HEK293 (cell line): ENCODE measurements at regions not wholly inside any gene's neighbourhood (a gene's known extent, or its start where the extent isn't known, plus 50 kb on each side); places are given as distances from the start of the nearest gene placed in this dataset.

ENCODE experiments used
- CTCF ChIA-PET: fragments of 350-600 bp; formaldehyde crosslinking; extraction: SDS; loops from one replicate; lab custom pipeline; 2021; ENCODE audit warnings: antibody characterized with exemption; lab: Yijun Ruan, JAX
- POLR2A ChIA-PET: fragments of 300-600 bp; formaldehyde crosslinking; extraction: SDS; loops from one replicate; lab custom pipeline; 2020; ENCODE audit warnings: antibody characterized with exemption, inconsistent platforms; lab: Yijun Ruan, JAX
- H3K27ac ChIP-seq: fragments of 200-500 bp; sonication (Bioruptor generic); 2 replicates; pipeline ENCODE4 v1.5.1; 2014; ENCODE audit warnings: low read depth, low read length, control low read depth, inconsistent platforms; ENCODE audit errors: extremely low read depth
- H3K36me3 ChIP-seq, 2 experiments: fragments of 200-500 bp in 1 of 2; sonication (Bioruptor generic) in 1 of 2; 1 replicate in 1 of 2; 2 replicates in 1 of 2; pipeline ENCODE4 v1.5.1; 2014 to 2017; ENCODE audit warnings: inconsistent platforms in 2 of 2, low read length in 2 of 2; ENCODE audit not compliant: control insufficient read depth in 2 of 2, insufficient read depth in 1 of 2
- H3K4me1 ChIP-seq: fragments of 200-500 bp; sonication (Bioruptor generic); 2 replicates; pipeline ENCODE4 v1.5.1; 2014; ENCODE audit warnings: mild to moderate bottlenecking, low read length, inconsistent platforms; ENCODE audit not compliant: control insufficient read depth, insufficient read depth
- H3K4me3 ChIP-seq: 2 replicates; pipeline ENCODE4 v1.5.1; 2011; ENCODE audit warnings: low read depth, mild to moderate bottlenecking, control low read depth, low read length, moderate library complexity
- H3K9me3 ChIP-seq: fragments of 200-500 bp; sonication (Bioruptor generic); 2 replicates; pipeline ENCODE4 v1.5.1; 2014; ENCODE audit warnings: low read depth, low read length, inconsistent platforms; ENCODE audit not compliant: control insufficient read depth, insufficient read depth
- KLF7 ChIP-seq: fragments of 450-650 bp; formaldehyde crosslinking; IDR thresholded peaks from 2 replicates; pipeline ENCODE4 v1.5.1; 2016; ENCODE audit warnings: missing biosample characterization, missing genetic modification characterization, borderline replicate concordance
- PRDM1 ChIP-seq: fragments of 450-650 bp; formaldehyde crosslinking; IDR thresholded peaks from 2 replicates; pipeline ENCODE4; 2016; ENCODE audit warnings: missing biosample characterization, missing genetic modification characterization
- TRIM28 ChIP-seq: IDR thresholded peaks from 2 replicates; pipeline ENCODE4 v1.6.1; 2011; ENCODE audit warnings: low read length, control low read depth, borderline replicate concordance
- WT1 ChIP-seq: fragments of 450-650 bp; formaldehyde crosslinking; IDR thresholded peaks from 2 replicates; pipeline ENCODE4 v1.5.1; 2016; ENCODE audit warnings: missing biosample characterization, missing genetic modification characterization
- ZNF214 ChIP-seq: fragments of 450-650 bp; formaldehyde crosslinking; IDR thresholded peaks from 2 replicates; pipeline ENCODE4 v1.5.1; 2017; ENCODE audit warnings: missing biosample characterization, mild to moderate bottlenecking, missing genetic modification characterization, borderline replicate concordance
- ZNF311 ChIP-seq: fragments of 450-650 bp; formaldehyde crosslinking; IDR thresholded peaks from 2 replicates; pipeline ENCODE4 v1.5.1; 2017; ENCODE audit warnings: missing biosample characterization, missing genetic modification characterization, borderline replicate concordance
- ZNF324 ChIP-seq: fragments of 450-650 bp; formaldehyde crosslinking; IDR thresholded peaks from 2 replicates; pipeline ENCODE4 v1.5.1; 2016; ENCODE audit warnings: missing biosample characterization, missing genetic modification characterization
- ZNF350 ChIP-seq: fragments of 450-650 bp; formaldehyde crosslinking; IDR thresholded peaks from 2 replicates; pipeline ENCODE4 v1.5.0; 2017; ENCODE audit warnings: missing biosample characterization, mild to moderate bottlenecking, missing genetic modification characterization
- ZNF354C ChIP-seq: fragments of 450-650 bp; formaldehyde crosslinking; IDR thresholded peaks from 2 replicates; pipeline ENCODE4 v1.5.1; 2016; ENCODE audit warnings: missing biosample characterization, missing genetic modification characterization, low read depth, borderline replicate concordance
- ZNF37A ChIP-seq: fragments of 450-650 bp; IDR thresholded peaks from 2 replicates; pipeline ENCODE4 v1.5.1; 2018; ENCODE audit warnings: missing biosample characterization, missing genetic modification characterization
- ZNF433 ChIP-seq: fragments of 450-650 bp; formaldehyde crosslinking; IDR thresholded peaks from 2 replicates; pipeline ENCODE4 v1.5.1; 2016; ENCODE audit warnings: missing biosample characterization, missing genetic modification characterization, low read depth
- ZNF571 ChIP-seq: fragments of 450-650 bp; formaldehyde crosslinking; IDR thresholded peaks from 2 replicates; pipeline ENCODE4 v1.5.0; 2017; ENCODE audit warnings: missing biosample characterization, missing genetic modification characterization
- ZNF626 ChIP-seq: fragments of 450-650 bp; sonication (Bioruptor Pico); formaldehyde crosslinking; IDR thresholded peaks from 2 replicates; pipeline ENCODE4 v1.5.1; 2018; ENCODE audit warnings: missing biosample characterization, missing genetic modification characterization, inconsistent platforms
- ZNF776 ChIP-seq: fragments of 450-650 bp; formaldehyde crosslinking; IDR thresholded peaks from 2 replicates; pipeline ENCODE4 v1.5.0; 2017; ENCODE audit warnings: missing biosample characterization, missing genetic modification characterization, borderline replicate concordance
- ZNF785 ChIP-seq: fragments of 450-650 bp; formaldehyde crosslinking; IDR thresholded peaks from 2 replicates; pipeline ENCODE4 v1.5.1; 2016; ENCODE audit warnings: missing biosample characterization, missing genetic modification characterization
- ZNF791 ChIP-seq: fragments of 450-650 bp; formaldehyde crosslinking; IDR thresholded peaks from 2 replicates; pipeline ENCODE4 v1.5.1; 2016; ENCODE audit warnings: missing biosample characterization, missing genetic modification characterization
- ZSCAN16 ChIP-seq: fragments of 450-650 bp; formaldehyde crosslinking; IDR thresholded peaks from 2 replicates; pipeline ENCODE4 v1.5.1; 2016; ENCODE audit warnings: missing biosample characterization, missing genetic modification characterization
- TF ChIP-seq, protein P1 (sequence below): fragments of 450-650 bp; formaldehyde crosslinking; IDR thresholded peaks from 2 replicates; pipeline ENCODE4 v1.5.1; 2016; ENCODE audit warnings: missing biosample characterization, missing genetic modification characterization, low read depth
- TF ChIP-seq, protein P2 (sequence below): fragments of 450-650 bp; formaldehyde crosslinking; IDR thresholded peaks from 2 replicates; pipeline ENCODE4 v1.5.1; 2017; ENCODE audit warnings: missing biosample characterization, missing genetic modification characterization
- TF ChIP-seq, protein P3 (sequence below): fragments of 450-650 bp; formaldehyde crosslinking; IDR thresholded peaks from 2 replicates; pipeline ENCODE4 v1.5.1; 2017; ENCODE audit warnings: missing biosample characterization, missing genetic modification characterization
- TF ChIP-seq, protein P4 (sequence below): fragments of 450-650 bp; formaldehyde crosslinking; IDR thresholded peaks from 2 replicates; pipeline ENCODE4 v1.5.1; 2017; ENCODE audit warnings: missing biosample characterization, missing genetic modification characterization
- TF ChIP-seq, protein P5 (sequence below): fragments of 450-650 bp; formaldehyde crosslinking; IDR thresholded peaks from 2 replicates; pipeline ENCODE4 v1.5.1; 2016; ENCODE audit warnings: missing biosample characterization, missing genetic modification characterization

DNA sequence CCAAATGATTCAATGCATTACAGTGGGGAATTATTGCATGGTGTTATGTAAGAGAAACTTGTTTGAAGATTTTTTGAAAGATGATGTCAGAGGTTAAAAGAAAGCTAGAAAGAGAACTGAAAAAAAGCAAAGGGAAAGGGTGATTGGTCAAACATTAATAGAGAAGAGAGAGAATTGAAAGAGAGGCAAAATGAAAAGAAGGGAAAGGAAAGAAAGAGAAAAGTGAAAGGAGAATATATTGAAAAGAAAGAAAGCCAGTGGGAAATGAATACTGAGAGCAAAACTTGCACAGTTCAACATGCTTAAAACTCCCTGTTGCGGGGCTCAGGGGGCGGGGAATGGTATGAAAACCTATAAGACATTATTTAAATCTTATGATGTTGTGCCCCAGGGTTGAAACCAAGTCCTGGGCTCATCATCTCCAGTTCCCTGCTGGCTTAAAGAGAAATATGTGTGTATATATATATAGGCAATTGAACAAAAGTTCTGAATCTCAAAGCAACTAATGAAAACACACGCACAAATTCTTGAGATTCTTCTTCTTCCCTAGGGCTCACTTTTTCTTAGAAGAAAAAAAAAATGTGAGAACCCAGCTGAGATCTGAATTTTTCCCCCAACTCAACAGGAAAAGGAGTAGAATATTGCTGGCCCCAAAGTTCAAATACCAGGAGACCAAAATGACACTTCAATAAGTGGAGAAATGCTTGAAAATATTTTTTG lies 2045.9 kb upstream of the CELF4 start:
- Histone ChIP-seq H3K9me3 (no peaks in the 10 kb centered on the region), H3K27ac (no peak overlapping the region), H3K36me3 (no peaks in the 10 kb centered on the region), H3K4me1 (no peaks in the 10 kb centered on the region), H3K4me3 (no peak overlapping the region)
- CTCF ChIA-PET, result no interaction called here
- TF ChIP-seq, protein P1, sequence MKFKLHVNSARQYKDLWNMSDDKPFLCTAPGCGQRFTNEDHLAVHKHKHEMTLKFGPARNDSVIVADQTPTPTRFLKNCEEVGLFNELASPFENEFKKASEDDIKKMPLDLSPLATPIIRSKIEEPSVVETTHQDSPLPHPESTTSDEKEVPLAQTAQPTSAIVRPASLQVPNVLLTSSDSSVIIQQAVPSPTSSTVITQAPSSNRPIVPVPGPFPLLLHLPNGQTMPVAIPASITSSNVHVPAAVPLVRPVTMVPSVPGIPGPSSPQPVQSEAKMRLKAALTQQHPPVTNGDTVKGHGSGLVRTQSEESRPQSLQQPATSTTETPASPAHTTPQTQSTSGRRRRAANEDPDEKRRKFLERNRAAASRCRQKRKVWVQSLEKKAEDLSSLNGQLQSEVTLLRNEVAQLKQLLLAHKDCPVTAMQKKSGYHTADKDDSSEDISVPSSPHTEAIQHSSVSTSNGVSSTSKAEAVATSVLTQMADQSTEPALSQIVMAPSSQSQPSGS (tag by site-specific recombination), result 0 out of 2 replicates have a peak, but pooled peaks have one; percentile 13
- TF ChIP-seq WT1 (tag by site-specific recombination) (no peak), PRDM1 (tag by site-specific recombination) (peak; percentile 94)
- POLR2A ChIA-PET, result no interaction called here

DNA sequence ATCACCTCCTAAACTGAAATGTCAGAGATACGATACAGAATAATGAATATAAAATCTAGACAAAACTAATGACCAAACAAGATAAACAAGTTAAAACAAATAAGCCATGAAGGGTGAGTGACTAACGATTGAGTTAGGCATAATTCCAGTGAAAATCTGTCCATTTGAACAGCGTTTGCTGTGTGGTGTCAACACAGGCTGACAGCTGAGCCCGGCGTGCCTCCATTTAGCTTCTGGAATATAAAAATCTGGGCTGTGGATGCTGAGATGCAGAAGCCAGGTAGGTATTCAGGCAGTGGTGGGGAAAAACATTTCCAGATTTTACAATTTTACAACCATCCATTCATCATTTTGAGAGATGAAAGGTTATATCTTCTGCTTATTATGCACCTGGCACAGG lies 2041.4 kb upstream of the CELF4 start:
- POLR2A ChIA-PET, result no interaction called here
- TF ChIP-seq, protein P2, sequence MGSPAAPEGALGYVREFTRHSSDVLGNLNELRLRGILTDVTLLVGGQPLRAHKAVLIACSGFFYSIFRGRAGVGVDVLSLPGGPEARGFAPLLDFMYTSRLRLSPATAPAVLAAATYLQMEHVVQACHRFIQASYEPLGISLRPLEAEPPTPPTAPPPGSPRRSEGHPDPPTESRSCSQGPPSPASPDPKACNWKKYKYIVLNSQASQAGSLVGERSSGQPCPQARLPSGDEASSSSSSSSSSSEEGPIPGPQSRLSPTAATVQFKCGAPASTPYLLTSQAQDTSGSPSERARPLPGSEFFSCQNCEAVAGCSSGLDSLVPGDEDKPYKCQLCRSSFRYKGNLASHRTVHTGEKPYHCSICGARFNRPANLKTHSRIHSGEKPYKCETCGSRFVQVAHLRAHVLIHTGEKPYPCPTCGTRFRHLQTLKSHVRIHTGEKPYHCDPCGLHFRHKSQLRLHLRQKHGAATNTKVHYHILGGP (tag by site-specific recombination), result no peak
- TF ChIP-seq, protein P3, sequence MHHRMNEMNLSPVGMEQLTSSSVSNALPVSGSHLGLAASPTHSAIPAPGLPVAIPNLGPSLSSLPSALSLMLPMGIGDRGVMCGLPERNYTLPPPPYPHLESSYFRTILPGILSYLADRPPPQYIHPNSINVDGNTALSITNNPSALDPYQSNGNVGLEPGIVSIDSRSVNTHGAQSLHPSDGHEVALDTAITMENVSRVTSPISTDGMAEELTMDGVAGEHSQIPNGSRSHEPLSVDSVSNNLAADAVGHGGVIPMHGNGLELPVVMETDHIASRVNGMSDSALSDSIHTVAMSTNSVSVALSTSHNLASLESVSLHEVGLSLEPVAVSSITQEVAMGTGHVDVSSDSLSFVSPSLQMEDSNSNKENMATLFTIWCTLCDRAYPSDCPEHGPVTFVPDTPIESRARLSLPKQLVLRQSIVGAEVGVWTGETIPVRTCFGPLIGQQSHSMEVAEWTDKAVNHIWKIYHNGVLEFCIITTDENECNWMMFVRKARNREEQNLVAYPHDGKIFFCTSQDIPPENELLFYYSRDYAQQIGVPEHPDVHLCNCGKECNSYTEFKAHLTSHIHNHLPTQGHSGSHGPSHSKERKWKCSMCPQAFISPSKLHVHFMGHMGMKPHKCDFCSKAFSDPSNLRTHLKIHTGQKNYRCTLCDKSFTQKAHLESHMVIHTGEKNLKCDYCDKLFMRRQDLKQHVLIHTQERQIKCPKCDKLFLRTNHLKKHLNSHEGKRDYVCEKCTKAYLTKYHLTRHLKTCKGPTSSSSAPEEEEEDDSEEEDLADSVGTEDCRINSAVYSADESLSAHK, result no peak
- TF ChIP-seq ZSCAN16 (tag by site-specific recombination) (no peak), ZNF791 (no peak), ZNF214 (tag by site-specific recombination) (no peak), ZNF571 (no peak), ZNF776 (tag by site-specific recombination) (no peak), ZNF311 (tag by site-specific recombination) (no peak), ZNF785 (tag by site-specific recombination) (no peak), ZNF324 (tag by site-specific recombination) (no peak)
- TF ChIP-seq, protein P4, sequence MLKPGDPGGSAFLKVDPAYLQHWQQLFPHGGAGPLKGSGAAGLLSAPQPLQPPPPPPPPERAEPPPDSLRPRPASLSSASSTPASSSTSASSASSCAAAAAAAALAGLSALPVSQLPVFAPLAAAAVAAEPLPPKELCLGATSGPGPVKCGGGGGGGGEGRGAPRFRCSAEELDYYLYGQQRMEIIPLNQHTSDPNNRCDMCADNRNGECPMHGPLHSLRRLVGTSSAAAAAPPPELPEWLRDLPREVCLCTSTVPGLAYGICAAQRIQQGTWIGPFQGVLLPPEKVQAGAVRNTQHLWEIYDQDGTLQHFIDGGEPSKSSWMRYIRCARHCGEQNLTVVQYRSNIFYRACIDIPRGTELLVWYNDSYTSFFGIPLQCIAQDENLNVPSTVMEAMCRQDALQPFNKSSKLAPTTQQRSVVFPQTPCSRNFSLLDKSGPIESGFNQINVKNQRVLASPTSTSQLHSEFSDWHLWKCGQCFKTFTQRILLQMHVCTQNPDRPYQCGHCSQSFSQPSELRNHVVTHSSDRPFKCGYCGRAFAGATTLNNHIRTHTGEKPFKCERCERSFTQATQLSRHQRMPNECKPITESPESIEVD (tag by site-specific recombination), result no peak
- TF ChIP-seq, all 188 proteins: peak for 0
- Histone ChIP-seq H3K4me1 (no peaks in the 10 kb centered on the region), H3K36me3 (no peaks in the 10 kb centered on the region), H3K27ac (no peak overlapping the region), H3K9me3 (no peaks in the 10 kb centered on the region), H3K4me3 (no peak overlapping the region)
- CTCF ChIA-PET, result no interaction called here

DNA sequence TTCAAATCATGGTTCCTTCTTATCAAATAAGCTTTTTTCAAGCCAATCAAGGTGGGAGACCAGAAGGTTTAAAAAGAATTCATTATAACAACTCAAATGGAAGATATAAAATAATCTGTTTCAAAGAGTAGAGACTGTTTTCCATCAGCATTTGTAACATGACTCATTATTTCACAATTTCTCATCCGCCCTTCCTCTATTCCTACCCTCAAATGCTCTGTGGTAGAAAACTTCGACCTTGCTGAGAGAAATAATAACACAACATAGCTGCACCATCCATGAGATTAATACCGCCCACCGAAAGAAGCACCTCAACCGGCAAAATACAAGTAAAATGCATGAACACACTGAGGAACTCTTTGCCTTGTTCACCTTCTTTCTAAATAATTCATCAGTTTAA lies 2039.2 kb upstream of the CELF4 start:
- POLR2A ChIA-PET, result no interaction called here
- no peaks in the 10 kb centered on the region for H3K9me3 ChIP-seq
- CTCF ChIA-PET, result interaction anchor here (0.6 kb wide), 1 partner anchor 31 kb away, joined by 3 read pairs; no protein-coding TSS in a partner anchor
- no peak overlapping the region for H3K4me3 ChIP-seq
- H3K27ac ChIP-seq, result no peak overlapping the region
- no peaks in the 10 kb centered on the region for H3K36me3 ChIP-seq
- no peaks in the 10 kb centered on the region for H3K4me1 ChIP-seq
- TF ChIP-seq KLF7 (tag by site-specific recombination) (no peak), ZNF433 (tag by site-specific recombination) (no peak), TRIM28 (no peak), ZNF37A (no peak), ZNF354C (no peak), ZNF626 (tag by site-specific recombination) (no peak), ZNF350 (tag by site-specific recombination) (no peak)
- TF ChIP-seq, protein P5, sequence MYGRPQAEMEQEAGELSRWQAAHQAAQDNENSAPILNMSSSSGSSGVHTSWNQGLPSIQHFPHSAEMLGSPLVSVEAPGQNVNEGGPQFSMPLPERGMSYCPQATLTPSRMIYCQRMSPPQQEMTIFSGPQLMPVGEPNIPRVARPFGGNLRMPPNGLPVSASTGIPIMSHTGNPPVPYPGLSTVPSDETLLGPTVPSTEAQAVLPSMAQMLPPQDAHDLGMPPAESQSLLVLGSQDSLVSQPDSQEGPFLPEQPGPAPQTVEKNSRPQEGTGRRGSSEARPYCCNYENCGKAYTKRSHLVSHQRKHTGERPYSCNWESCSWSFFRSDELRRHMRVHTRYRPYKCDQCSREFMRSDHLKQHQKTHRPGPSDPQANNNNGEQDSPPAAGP (tag by site-specific recombination), result no peak
